ENCODE measurements at regions not wholly inside any gene's neighbourhood (a gene's known extent, or its start where the extent isn't known, plus 50 kb on each side); places are given as distances from the start of the nearest gene placed in this dataset.

DNA sequence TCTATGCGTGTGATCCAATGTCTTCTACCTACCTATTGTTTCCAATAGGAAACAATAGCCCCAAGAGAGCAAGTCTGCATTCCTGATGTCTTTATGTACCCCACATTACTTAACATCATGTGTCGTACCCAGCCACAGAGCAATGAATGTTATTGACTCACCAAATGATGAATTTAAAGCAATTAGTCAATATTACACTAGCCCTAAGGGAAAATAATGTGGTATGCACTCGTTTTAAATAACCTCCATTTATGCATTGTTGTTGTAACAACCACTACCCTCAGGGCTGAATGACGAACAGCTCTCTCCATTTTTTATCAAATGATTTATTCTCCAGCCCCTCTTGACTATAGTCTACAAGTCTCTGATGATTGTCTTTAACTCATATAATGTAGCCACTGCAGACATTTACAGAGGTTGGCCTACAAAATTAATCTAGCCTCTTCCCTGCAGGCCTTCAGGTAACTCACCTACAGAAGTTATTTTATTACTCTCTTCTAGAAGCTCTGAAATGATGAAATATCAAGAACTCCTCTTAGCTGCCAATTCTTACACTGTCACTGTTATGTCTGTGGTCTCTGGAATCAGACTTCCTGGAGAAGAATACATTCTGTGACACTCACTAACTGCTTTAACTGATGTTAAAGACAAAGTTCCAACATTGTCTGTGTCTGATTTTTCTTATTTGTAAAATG is 601.7 kb upstream of the GRIA3 start:
- H3K27ac ChIP-seq (ENCODE audit: low read depth, low read length), result no peak overlapping the region

GRCh38 chrX:122582975-122583305 is 601.1 kb upstream of the GRIA3 start:
- Mint-ChIP-seq H3K27ac (no peak overlapping the region), H3K9me3 (peaks cover 0 to 4% (median 0%) of the 10 kb centered on the region in 5 donors), H3K27me3 (no peaks in the 10 kb centered on the region), H3K36me3 (no peaks in the 10 kb centered on the region), H3K4me1 (no peaks in the 10 kb centered on the region), H3K4me3 (no peak overlapping the region)
- POLR2A ChIA-PET, result no interaction called here
- Histone ChIP-seq H3K4me3 (ENCODE audit: low read length) (no peak overlapping the region), H3K9me3 (ENCODE audit: low read length) (no peaks in the 10 kb centered on the region), H3K4me1 (ENCODE audit: insufficient read depth, low read length) (no peaks in the 10 kb centered on the region), H3K27me3 (ENCODE audit: insufficient read depth, low read length, poor library complexity, severe bottlenecking) (no peaks in the 10 kb centered on the region), H3K36me3 (ENCODE audit: insufficient read depth, low read length) (no peaks in the 10 kb centered on the region), H3K27ac (ENCODE audit: low read depth, low read length) (no peak overlapping the region)
- DNase-seq, result no peak
- CTCF ChIA-PET, result no interaction called here

More for the DNA sequence above, 601.7 kb upstream of the GRIA3 start:
- Histone ChIP-seq H3K9me3 (ENCODE audit: low read length) (no peaks in the 10 kb centered on the region), H3K27me3 (ENCODE audit: insufficient read depth, low read length, poor library complexity, severe bottlenecking) (no peaks in the 10 kb centered on the region), H3K36me3 (ENCODE audit: insufficient read depth, low read length) (no peaks in the 10 kb centered on the region), H3K4me3 (ENCODE audit: low read length) (no peak overlapping the region), H3K4me1 (ENCODE audit: insufficient read depth, low read length) (no peaks in the 10 kb centered on the region)
- H3K27ac Mint-ChIP-seq, result no peak overlapping the region
- no peak overlapping the region for H3K4me3 Mint-ChIP-seq
- POLR2A ChIA-PET, result no interaction called here
- no peaks in the 10 kb centered on the region for H3K4me1 Mint-ChIP-seq
- CTCF ChIA-PET, result no interaction called here
- no peaks in the 10 kb centered on the region for H3K36me3 Mint-ChIP-seq
- no peaks in the 10 kb centered on the region for H3K27me3 Mint-ChIP-seq
- no peak for DNase-seq
- peaks cover 0 to 4% (median 0%) of the 10 kb centered on the region in 5 donors for H3K9me3 Mint-ChIP-seq

GRCh38 chrX:122583551-122583950 is 600.5 kb upstream of the GRIA3 start:
- H3K27me3 ChIP-seq (ENCODE audit: insufficient read depth, low read length, poor library complexity, severe bottlenecking), result no peaks in the 10 kb centered on the region
- no peaks in the 10 kb centered on the region for H3K36me3 Mint-ChIP-seq
- H3K4me3 Mint-ChIP-seq, result no peak overlapping the region
- DNase-seq, result no peak
- no peaks in the 10 kb centered on the region for H3K27me3 Mint-ChIP-seq
- CTCF ChIA-PET, result no interaction called here
- H3K36me3 ChIP-seq (ENCODE audit: insufficient read depth, low read length), result no peaks in the 10 kb centered on the region
- H3K27ac ChIP-seq (ENCODE audit: low read depth, low read length), result no peak overlapping the region
- no peaks in the 10 kb centered on the region for H3K9me3 ChIP-seq (ENCODE audit: low read length)
- H3K9me3 Mint-ChIP-seq, result peaks cover 0 to 4% (median 0%) of the 10 kb centered on the region in 5 donors
- no peaks in the 10 kb centered on the region for H3K4me1 Mint-ChIP-seq
- no peak overlapping the region for H3K27ac Mint-ChIP-seq
- H3K4me1 ChIP-seq (ENCODE audit: insufficient read depth, low read length), result no peaks in the 10 kb centered on the region
- no peak overlapping the region for H3K4me3 ChIP-seq (ENCODE audit: low read length)
- POLR2A ChIA-PET, result no interaction called here

DNA sequence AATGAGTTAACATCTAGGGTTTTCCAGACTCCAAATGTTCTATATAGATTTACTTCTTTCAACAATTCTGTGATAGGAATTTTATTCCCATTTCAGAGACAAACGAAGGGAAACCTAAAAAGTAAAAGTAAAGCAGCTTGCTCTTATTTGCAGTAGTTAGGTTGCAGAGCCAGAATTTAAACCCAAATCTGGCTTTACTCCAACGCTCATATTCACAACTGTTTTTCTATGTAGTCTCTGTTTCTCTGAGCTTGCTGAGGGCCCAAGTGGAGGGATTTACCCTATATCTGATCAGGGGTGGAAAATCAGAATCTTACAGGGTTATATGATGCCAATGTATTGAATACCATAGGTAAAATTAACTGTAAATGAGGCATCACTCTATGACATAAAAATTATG is 599.1 kb upstream of the GRIA3 start:
- Mint-ChIP-seq H3K27me3 (no peaks in the 10 kb centered on the region), H3K27ac (no peak overlapping the region), H3K4me1 (no peaks in the 10 kb centered on the region), H3K4me3 (no peak overlapping the region), H3K9me3 (peaks cover 0 to 4% (median 0%) of the 10 kb centered on the region in 5 donors), H3K36me3 (no peaks in the 10 kb centered on the region)
- ChIA-PET CTCF (no interaction called here), POLR2A (no interaction called here)
- DNase-seq, result no peak
- no peak overlapping the region for H3K27ac ChIP-seq (ENCODE audit: low read depth, low read length)
- H3K4me1 ChIP-seq (ENCODE audit: insufficient read depth, low read length), result no peaks in the 10 kb centered on the region
- no peaks in the 10 kb centered on the region for H3K9me3 ChIP-seq (ENCODE audit: low read length)
- H3K36me3 ChIP-seq (ENCODE audit: insufficient read depth, low read length), result no peaks in the 10 kb centered on the region
- no peak overlapping the region for H3K4me3 ChIP-seq (ENCODE audit: low read length)
- no peaks in the 10 kb centered on the region for H3K27me3 ChIP-seq (ENCODE audit: insufficient read depth, low read length, poor library complexity, severe bottlenecking)

- Histone ChIP-seq H3K27me3 (ENCODE audit: insufficient read depth, low read length, poor library complexity, severe bottlenecking) (no peaks in the 10 kb centered on the region), H3K4me1 (ENCODE audit: insufficient read depth, low read length) (no peaks in the 10 kb centered on the region), H3K9me3 (ENCODE audit: low read length) (no peaks in the 10 kb centered on the region), H3K27ac (ENCODE audit: low read depth, low read length) (no peak overlapping the region), H3K4me3 (ENCODE audit: low read length) (no peak overlapping the region), H3K36me3 (ENCODE audit: insufficient read depth, low read length) (no peaks in the 10 kb centered on the region)
- Mint-ChIP-seq H3K4me1 (no peaks in the 10 kb centered on the region), H3K27ac (no peak overlapping the region), H3K4me3 (no peak overlapping the region), H3K36me3 (no peaks in the 10 kb centered on the region), H3K27me3 (no peaks in the 10 kb centered on the region), H3K9me3 (peaks cover 0 to 4% (median 0%) of the 10 kb centered on the region in 5 donors)
- CTCF ChIA-PET, result no interaction called here
- DNase-seq, result no peak
- POLR2A ChIA-PET, result no interaction called here
Measured at GRCh38 chrX:122586831-122587230, 597.2 kb upstream of the GRIA3 start.

DNA sequence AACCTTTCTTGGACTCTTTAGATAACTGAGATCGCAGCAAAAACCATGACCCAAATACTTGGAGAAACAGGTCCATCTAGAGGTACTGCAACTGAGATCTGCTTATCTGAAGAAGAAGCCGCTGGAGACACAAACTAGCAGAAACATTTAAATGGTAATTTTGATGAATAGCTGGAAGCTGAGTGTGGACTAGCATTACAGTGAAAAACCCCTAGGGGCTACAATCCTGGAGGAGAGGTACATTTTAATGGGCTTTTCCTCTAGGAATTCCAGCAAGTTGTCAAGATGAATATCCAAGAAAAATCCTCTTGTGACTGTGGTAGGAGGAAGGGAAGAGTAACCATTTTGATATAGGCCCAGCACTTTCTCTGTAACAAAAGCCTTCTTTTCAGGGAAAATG is 592.5 kb upstream of the GRIA3 start:
- H3K9me3 ChIP-seq (ENCODE audit: low read length), result no peaks in the 10 kb centered on the region
- no peaks in the 10 kb centered on the region for H3K27me3 ChIP-seq (ENCODE audit: insufficient read depth, low read length, poor library complexity, severe bottlenecking)
- no peak for DNase-seq
- ChIA-PET CTCF (no interaction called here), POLR2A (no interaction called here)
- H3K27ac ChIP-seq (ENCODE audit: low read depth, low read length), result no peak overlapping the region
- Mint-ChIP-seq H3K27ac (no peak overlapping the region), H3K4me1 (no peaks in the 10 kb centered on the region), H3K4me3 (no peak overlapping the region), H3K27me3 (no peaks in the 10 kb centered on the region), H3K36me3 (no peaks in the 10 kb centered on the region), H3K9me3 (peaks cover 0 to 11% (median 0%) of the 10 kb centered on the region in 5 donors)
- H3K36me3 ChIP-seq (ENCODE audit: insufficient read depth, low read length), result no peaks in the 10 kb centered on the region
- H3K4me3 ChIP-seq (ENCODE audit: low read length), result no peak overlapping the region
- no peaks in the 10 kb centered on the region for H3K4me1 ChIP-seq (ENCODE audit: insufficient read depth, low read length)

DNA sequence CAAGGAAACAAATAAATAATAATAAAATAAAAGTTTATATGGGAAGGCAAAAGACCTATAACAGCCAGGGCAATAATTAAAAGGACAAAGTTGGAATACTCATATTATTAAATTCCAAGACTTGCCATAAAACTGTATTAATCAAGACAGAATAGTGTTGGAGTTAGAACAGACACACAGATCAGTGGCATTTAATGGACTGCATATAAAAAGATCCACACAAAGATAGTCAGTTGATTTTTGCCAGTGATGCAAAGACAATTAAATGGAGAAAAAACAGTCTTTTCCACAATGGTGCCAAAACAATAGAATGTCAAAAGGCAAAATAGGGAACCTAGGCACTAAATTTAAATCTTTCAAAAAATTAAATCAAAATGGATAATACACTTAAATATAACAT is 587.1 kb upstream of the GRIA3 start:
- peaks cover 0 to 11% (median 4%) of the 10 kb centered on the region in 5 donors for H3K9me3 Mint-ChIP-seq
- no peaks in the 10 kb centered on the region for H3K4me1 ChIP-seq (ENCODE audit: insufficient read depth, low read length)
- no peaks in the 10 kb centered on the region for H3K27me3 Mint-ChIP-seq
- H3K36me3 ChIP-seq (ENCODE audit: insufficient read depth, low read length), result no peaks in the 10 kb centered on the region
- DNase-seq, result no peak
- H3K27me3 ChIP-seq (ENCODE audit: insufficient read depth, low read length, poor library complexity, severe bottlenecking), result no peaks in the 10 kb centered on the region
- ChIA-PET CTCF (no interaction called here), POLR2A (no interaction called here)
- no peaks in the 10 kb centered on the region for H3K36me3 Mint-ChIP-seq
- H3K9me3 ChIP-seq (ENCODE audit: low read length), result no peaks in the 10 kb centered on the region
- no peak overlapping the region for H3K27ac Mint-ChIP-seq
- H3K4me3 ChIP-seq (ENCODE audit: low read length), result no peak overlapping the region
- no peak overlapping the region for H3K27ac ChIP-seq (ENCODE audit: low read depth, low read length)
- H3K4me1 Mint-ChIP-seq, result no peaks in the 10 kb centered on the region
- H3K4me3 Mint-ChIP-seq, result no peak overlapping the region

DNA sequence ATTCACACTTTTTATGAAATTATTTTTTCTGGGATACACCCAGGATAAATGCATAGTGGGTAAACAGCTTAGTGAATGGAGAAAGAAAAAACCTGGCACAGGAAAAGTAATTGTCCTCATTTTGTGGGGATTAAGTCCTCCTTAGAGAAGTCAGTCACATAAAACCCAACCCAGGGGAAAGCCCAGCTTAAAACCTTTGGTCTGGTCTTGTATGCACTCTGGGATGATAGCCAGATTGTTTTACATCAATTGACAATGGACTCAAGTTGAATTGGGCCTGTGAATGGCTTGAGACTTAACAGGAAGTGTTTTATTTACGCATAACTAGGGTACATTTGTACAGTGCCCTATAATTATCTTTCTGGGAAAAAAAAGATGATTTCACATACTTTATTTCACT is 561.3 kb upstream of the GRIA3 start:
- POLR2A ChIA-PET, result no interaction called here
- no peaks in the 10 kb centered on the region for H3K4me1 Mint-ChIP-seq
- H3K27ac Mint-ChIP-seq, result no peak overlapping the region
- no peaks in the 10 kb centered on the region for H3K36me3 Mint-ChIP-seq
- Histone ChIP-seq H3K4me1 (ENCODE audit: insufficient read depth, low read length) (no peaks in the 10 kb centered on the region), H3K4me3 (ENCODE audit: low read length) (no peak overlapping the region), H3K27ac (ENCODE audit: low read depth, low read length) (no peak overlapping the region), H3K36me3 (ENCODE audit: insufficient read depth, low read length) (no peaks in the 10 kb centered on the region), H3K27me3 (ENCODE audit: insufficient read depth, low read length, poor library complexity, severe bottlenecking) (no peaks in the 10 kb centered on the region), H3K9me3 (ENCODE audit: low read length) (no peaks in the 10 kb centered on the region)
- no peak overlapping the region for H3K4me3 Mint-ChIP-seq
- peaks cover 0 to 15% (median 3%) of the 10 kb centered on the region in 5 donors for H3K9me3 Mint-ChIP-seq
- CTCF ChIA-PET, result no interaction called here
- no peak for DNase-seq
- no peaks in the 10 kb centered on the region for H3K27me3 Mint-ChIP-seq

DNA sequence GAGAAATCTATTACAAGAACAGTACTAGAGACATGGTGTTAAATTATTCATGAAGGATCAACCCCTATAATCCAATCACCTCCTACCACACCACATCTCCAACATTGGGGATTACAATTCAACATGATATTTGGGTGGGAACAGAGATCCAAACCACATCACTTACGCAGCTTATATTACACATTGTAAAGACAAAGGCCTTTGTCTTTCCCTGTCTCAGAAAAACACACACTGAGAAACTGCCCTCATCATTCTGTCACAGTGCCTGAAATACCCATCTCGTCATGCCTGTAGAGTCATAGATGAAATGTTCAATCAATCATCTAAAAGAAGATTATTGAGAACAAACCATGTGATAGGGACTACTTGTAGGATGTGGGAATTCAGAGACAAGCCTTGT is 558.8 kb upstream of the GRIA3 start:
- no peaks in the 10 kb centered on the region for H3K36me3 Mint-ChIP-seq
- H3K9me3 Mint-ChIP-seq, result peaks cover 0 to 5% (median 2%) of the 10 kb centered on the region in 5 donors
- H3K4me3 ChIP-seq (ENCODE audit: low read length), result no peak overlapping the region
- H3K27me3 ChIP-seq (ENCODE audit: insufficient read depth, low read length, poor library complexity, severe bottlenecking), result no peaks in the 10 kb centered on the region
- ChIA-PET POLR2A (no interaction called here), CTCF (no interaction called here)
- H3K9me3 ChIP-seq (ENCODE audit: low read length), result no peaks in the 10 kb centered on the region
- no peak for DNase-seq
- no peaks in the 10 kb centered on the region for H3K27me3 Mint-ChIP-seq
- H3K4me1 ChIP-seq (ENCODE audit: insufficient read depth, low read length), result no peaks in the 10 kb centered on the region
- no peak overlapping the region for H3K27ac Mint-ChIP-seq
- no peak overlapping the region for H3K27ac ChIP-seq (ENCODE audit: low read depth, low read length)
- no peaks in the 10 kb centered on the region for H3K4me1 Mint-ChIP-seq
- H3K36me3 ChIP-seq (ENCODE audit: insufficient read depth, low read length), result no peaks in the 10 kb centered on the region
- no peak overlapping the region for H3K4me3 Mint-ChIP-seq
